ENCODE measurements at regions not wholly inside any gene's neighbourhood (a gene's known extent, or its start where the extent isn't known, plus 50 kb on each side); places are given as distances from the start of the nearest gene placed in this dataset.

- TF ChIP-seq, protein P1, sequence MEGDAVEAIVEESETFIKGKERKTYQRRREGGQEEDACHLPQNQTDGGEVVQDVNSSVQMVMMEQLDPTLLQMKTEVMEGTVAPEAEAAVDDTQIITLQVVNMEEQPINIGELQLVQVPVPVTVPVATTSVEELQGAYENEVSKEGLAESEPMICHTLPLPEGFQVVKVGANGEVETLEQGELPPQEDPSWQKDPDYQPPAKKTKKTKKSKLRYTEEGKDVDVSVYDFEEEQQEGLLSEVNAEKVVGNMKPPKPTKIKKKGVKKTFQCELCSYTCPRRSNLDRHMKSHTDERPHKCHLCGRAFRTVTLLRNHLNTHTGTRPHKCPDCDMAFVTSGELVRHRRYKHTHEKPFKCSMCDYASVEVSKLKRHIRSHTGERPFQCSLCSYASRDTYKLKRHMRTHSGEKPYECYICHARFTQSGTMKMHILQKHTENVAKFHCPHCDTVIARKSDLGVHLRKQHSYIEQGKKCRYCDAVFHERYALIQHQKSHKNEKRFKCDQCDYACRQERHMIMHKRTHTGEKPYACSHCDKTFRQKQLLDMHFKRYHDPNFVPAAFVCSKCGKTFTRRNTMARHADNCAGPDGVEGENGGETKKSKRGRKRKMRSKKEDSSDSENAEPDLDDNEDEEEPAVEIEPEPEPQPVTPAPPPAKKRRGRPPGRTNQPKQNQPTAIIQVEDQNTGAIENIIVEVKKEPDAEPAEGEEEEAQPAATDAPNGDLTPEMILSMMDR (IDR thresholded peaks at IDR 0.05): no peak
- TF ChIP-seq EP300 (IDR thresholded peaks at IDR 0.05) (no peak), POLR2A (IDR thresholded peaks at IDR 0.05) (no peak), POLR2AphosphoS5 (IDR thresholded peaks at IDR 0.05) (no peak)
Measured at GRCh38 chr2:239594019-239594771, 193.4 kb upstream of the HDAC4 start.

Data from stomach (tissue), 4 donors.